CD4-positive, alpha-beta T cell treated with Interferon alpha-2 for 1 hour (primary cell): ENCODE measurements at regions not wholly inside any gene's neighbourhood (a gene's known extent, or its start where the extent isn't known, plus 50 kb on each side); places are given as distances from the start of the nearest gene placed in this dataset.

ENCODE experiments used
- DNase-seq, 2 donors: peaks; one replicate each; pipeline ENCODE4 v3.0.0-alpha.2; 2020 to 2022

DNA sequence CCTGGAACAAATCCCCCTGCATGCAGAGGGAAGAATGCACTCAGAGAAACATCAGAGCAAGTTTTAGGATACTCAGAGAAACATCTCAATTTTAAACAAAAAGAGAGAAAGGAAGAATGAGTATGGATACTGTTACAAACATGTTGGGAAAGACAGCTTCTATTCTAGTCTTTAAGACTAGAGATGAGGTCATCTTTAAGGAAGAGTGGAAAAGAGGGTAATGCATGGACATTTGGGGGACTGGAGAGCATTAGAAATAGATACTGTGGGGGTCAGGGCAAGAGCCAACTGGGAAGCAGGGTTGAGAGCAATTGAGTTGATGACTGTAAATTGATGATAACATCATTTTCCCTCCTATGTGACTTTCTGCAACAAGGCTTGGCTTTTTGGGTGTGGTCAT lies 431.2 kb downstream of the CDH26 start:
- no peak for DNase-seq

DNA sequence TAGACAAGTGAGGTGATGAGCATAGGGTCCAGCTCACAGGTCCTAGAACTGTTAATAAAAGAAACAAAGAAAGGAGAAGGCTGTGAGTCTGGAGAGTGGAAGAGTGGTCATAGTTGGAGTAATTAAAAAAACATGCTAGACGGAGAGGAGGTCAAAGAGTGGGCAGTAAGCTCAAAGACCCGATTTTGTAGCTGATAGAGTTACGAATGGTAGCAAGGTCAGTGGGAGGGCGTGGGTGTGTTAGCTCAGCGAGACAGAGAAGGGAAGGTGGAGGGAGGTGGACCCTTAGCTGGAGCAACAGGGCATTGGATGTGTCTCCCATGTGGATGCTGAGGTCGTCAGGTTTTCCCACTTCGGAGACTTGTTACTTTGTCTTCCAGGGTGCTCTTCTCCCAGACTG lies 431.7 kb downstream of the CDH26 start:
- no peak for DNase-seq

DNA sequence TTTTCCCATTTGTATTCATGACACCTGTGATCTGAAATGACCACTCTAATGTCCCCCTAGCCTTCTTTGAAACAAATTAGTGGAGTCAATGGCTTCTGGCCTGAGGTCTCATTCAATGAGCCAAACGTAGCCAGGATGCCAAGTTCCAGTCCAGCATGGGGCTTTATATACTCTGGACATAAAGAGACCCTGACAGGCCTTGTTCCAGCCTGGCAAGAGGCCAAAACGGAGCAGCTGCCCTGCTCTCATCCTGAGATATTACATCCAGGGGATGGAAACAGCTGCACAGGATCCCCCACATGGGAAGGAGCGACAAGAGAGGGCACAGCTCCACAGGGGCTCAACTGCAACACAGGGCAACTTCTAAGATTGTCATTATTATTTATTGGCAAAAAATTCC lies 437.8 kb downstream of the CDH26 start:
- no peak for DNase-seq

DNA sequence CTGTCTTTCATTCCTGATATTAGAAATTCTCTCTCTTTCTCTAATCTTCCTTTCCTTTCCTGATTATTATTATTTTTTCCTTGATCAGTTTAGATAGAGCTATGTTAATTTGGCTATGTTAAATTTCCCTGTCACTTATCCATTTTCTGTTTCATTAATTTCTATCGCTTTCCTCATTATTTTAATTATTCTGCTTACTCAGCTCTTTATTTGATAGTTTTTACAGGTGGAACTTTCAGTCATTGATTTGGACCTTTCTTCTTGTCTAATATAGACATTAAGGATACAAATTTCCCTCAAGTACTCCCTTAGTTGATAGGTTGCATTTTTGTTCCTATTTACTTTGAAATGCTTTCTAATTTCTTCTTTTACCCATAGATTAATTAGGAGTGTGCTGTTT lies 442.3 kb downstream of the CDH26 start:
- no peak for DNase-seq

DNA sequence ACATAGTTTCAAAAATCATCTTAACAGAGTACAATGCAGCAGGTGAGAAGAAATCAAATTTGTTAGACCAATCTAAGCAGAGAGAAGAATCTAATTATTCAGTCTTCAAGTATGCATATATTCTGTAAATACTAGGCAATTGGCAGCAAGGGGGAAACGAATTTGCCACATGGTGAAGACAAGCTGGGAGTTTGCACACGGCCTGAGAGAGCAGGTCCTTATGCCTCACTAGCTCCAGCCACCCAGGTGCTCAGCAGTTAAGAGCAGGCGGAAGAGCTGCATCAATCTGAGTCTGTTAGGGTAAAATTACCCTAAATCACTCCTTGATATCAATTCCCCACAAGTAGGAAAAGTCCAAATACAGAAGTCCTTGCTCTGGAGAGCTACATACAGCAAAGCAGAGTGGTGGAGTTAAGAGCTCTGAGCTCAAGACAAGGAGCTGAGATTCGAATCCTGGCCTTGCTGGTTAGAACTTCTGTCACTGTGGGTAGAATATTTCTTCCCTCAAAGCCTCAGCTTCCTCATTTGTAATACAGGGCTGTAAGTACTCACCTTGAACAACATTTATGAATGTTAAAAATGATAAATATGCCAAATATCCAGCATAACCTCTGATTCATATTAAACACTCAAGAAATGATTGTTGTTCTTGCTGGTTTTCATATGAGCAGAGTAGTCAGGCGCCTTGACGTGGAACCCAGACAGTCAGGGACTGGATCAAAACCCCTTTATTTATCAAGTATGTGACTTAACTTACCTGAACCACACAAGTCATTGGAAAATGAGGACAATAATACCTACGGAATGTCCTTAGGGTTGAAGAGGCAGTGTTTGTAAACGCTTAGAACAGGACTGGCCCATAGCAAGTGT lies 444.2 kb downstream of the CDH26 start:
- no peak for DNase-seq

DNA sequence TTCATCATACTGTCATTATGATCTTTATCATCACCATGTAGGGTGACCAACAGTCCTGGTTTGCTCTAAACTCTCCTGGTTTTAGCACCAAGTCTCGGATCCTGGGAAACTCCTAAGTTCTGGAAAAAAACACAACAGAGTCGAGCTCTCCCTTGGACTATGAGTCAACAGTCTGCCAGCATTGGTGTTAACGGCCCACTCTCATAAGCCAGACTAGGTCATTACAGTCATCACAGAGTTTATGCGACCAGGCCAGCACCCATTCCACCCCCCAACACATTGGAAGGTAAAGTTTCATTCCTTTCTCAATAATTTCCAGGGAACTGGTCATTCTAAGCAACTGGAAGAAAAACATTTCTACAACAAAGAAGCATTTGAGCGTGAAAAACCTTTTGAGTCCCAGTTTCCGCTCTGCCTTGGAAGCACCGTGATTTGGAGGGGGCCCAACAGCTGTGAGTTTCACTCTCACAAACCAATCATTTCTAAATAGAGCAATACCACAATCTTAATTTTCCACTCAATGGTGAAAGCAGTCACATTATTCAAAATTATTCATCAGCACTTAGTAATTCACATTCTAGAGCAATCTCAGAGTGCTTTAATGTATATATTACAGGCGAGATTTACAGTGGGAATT lies 445.0 kb downstream of the CDH26 start:
- DNase-seq = no peak

DNA sequence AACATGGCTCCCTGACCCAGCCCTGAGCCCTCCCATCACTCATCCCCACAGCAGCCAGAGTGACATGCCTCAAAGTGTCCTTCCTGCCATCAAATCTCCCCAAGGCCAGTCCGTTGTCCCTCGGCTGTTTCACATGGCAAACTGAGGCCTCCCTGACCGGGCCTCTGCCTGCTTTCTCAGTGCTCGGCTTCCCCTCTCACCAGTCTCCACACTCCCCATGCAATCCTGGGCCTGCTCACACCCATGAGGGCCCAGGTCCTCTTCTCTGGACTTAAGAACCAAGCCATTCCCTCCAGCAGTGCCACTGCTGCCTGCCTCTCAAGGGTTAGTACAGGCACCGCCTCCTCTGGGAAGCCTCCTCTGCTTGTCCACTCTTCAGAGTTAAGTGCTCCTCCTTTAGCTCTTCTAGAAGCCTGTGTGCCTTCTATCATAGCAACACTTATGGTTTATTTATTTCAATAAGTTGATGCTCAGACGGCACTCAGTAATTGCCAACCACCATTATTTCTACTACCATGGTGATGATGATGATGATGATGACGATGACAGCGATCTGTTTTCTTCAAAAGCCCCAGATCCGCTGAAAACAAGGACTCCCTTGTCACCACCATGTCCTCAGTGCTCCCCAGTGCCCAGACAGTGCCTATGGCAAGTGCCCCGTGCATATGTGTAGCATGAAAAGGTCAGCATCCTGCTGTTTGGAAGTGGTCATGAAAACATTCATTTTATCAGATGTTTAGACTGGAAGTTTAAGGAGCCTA lies 449.0 kb downstream of the CDH26 start:
- DNase-seq = no peak

DNA sequence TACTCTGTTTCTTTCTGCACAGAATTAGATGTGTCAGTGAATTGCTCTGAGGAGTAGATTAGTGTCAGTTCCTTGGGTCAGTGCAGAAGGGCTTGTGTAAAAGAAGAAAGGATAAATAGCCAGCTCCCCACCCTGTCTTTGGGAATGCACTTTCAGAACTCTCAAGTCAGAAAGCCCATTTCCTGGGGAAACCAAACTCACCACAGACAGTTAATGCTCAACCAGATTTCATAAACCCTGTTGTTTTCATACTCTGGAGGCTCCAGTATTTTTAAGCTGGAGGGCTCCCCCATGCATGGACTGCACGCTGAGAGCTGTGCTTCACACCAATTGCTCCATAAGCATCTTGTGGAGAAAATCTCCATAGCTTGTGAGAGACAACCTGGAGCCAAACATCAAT lies 449.7 kb downstream of the CDH26 start:
- DNase-seq = no peak

DNA sequence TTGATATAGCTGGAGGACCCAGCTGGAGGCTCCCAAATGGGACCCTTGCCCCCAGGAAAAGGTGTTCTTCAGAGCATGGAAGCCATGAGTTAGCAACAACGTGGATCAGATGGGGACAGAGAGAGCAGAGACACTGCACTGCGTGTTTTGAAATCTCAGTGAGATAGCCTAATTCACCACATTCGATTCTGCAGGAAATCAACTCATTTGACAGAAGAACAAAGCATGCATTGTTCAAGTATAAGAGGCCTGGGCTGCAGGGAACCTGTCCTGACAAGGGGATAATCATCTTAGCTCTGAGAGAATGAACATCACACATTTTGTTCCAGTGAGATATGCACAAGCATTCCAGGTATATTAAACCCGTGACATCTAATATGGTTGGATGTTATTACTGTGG lies 450.2 kb downstream of the CDH26 start:
- no peak for DNase-seq

DNA sequence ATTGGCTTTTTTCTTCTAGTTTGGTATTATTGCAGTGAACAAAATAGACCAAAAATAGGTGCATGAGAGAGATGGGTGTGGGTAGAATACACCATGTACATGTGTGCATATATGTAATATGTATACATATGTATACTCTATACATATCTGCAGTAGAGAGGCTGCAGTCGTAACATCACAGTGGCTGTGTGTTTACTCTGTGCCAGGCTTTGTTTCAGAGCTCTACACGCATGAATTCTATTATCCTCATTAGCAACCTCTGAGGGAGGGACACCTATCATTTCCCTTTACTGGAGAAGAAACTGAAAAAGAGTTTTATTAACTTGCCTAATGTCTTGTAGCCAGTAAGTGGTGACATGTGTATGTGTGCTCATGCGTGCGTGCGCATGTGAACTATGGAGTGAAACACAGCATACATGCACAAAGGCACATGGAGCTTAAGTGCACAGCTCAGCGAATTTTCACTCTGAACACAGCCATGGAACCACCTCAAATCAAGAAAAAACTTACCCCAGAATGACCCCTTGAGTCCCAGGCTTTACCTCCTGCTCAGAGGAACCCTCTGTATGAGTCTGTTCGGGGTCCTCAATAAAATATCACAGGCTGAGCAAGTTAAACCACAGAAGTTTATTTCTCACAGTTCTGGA lies 452.5 kb downstream of the CDH26 start:
- DNase-seq = no peak

DNA sequence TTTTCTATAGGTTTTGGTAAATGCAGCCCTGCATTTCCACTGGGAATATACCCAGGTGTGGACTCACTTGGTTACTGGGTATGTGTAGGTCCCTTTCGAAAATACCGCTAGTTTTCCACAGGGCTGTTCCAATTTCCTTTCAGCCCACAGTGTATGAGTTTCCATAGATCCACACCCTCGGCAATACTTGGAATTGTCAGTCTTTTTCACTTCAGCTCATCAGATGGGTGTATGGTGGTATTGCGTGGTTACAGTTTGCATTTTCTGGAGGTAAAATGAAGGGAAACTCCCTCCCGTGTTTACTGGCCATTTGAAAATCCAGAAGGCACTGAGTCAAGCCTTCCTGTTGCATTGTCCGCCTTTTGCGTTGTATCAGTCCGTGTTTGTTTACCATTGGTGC lies 453.6 kb downstream of the CDH26 start:
- no peak for DNase-seq

DNA sequence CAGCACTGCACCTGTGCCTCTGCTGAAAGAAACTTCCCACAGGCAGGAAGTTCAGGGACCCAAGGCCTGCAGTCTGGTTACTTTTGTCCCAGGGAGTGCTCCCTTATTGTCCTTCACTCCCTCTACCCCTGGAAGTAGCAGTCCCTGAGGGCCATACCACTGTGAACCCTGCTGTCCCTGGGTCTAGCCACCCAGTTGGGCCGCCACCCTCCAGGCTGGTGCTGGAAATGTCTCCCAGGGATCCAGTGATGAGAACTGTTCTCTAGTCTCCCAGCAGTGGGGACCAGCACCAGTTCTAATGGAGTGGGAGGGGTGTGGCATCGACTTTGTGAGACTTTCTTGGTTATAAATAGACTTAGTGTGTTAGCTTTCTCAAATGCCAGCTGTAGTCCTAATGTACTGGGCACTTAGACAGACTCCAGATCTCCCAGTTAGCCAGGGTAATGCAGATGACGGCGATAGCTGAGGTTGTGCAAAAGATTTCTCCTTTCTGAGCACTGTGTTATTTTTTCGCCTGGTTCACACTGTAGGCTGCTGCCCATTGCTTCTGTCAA lies 462.5 kb downstream of the CDH26 start:
- DNase-seq = no peak

DNA sequence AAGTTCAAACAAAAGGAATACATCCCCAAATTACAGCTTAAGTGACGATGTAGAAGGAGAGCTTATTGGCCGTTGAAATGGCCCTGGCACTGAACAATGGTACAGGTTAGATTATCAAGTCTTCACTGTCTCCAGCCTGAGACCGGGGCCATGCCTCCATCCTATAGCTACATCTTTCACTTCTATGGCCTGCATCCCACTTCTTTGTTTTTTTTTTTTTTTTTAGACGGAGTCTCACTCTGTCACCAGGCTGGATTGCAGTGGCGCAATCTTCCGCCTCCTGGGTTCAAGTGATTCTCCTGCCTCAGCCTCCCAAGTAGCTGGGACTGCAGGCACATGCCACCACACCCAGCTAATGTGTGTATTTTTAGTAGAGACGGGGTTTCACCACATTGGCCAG lies 464.6 kb downstream of the CDH26 start:
- DNase-seq = no peak

DNA sequence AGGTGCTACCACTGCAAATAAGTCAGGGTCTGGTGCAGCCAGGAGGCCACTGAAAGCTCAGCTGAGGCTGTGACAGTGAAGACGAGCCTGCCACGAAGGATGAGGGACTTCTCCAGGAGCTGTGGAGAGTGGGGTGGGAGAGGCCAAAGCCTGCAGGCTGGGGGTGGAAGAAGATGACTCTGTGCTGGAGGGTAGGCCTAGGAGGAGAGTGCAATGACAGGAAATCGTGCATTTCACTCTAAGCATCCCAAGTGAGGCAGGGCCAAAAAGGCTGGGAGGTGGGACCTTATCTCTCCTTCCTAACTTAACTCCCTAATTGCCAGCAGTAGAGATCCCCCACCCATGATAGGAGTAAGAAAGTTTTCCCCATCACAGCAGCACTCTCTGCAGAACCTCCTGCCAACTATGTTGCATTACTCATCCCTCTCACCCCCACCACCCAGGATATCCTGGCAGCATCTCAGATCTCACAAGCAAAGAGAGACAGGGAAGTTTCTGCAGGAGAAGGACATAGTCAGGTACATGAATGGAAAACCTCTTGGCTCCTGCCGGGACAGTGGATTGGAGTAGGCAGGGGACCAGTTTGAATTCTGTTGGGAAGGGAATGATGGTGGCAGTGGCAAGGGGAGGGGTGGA lies 466.2 kb downstream of the CDH26 start:
- no peak for DNase-seq

DNA sequence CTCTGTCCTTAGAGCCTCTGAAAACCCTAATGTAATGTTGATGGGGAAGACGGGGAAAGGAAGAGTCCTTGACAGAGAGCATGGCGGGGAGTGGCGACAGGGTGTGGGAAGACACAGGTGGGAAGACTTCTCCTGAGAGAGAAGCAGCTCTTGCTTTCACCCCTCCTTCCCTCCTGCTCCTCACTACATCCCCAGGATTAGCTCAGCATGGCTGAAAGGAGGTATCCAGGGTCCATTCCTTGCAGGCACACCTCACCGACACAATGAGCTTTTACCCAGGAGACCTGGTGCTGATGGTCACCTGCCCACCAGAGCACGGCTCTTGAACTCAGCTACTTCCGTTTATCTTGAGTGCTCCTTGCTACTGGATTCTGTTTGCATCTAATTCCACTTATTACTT lies 469.3 kb downstream of the CDH26 start:
- no peak for DNase-seq

DNA sequence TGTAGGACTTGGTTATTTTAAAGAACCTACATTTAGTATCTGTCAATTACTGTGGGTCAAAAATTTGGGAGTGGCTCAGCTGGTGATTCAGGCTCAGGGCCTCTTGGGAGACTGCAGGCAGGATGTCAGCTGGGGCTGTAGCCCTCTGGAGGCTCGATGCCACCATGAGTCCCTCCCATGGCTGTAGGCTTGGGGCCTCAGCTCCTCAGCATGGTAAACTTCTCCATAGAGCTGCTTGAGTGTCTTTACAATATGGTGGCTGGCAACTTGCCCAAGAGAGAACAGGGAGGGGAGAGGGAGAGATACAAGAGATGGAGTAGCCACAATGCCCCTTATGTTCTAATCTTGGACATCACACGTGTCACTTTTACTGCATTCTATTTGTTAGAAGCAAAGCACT lies 470.4 kb downstream of the CDH26 start:
- DNase-seq = no peak

DNA sequence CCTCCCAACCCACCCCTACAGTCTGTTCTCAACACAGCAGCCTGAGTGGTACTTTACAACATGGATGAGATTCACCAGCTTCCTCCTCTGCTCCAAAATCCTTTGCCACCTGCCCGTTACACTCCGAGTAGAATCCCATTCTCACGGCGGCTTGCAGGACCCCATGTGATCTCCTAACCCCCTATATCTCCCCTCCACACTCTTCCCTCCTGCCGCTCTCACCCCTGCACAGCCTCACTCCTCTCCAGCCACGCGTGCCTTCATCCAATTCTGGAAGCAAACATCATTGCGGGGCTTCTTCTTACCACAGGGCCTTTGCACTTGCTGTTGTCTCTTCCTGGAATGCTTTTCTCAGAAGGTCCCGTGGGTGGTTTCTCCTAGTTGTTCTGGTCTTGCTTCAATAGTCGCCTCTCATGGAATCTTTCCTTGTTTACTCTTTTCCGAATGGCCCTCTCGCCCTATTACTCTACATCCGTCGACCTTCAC lies 472.3 kb downstream of the CDH26 start:
- DNase-seq = no peak

DNA sequence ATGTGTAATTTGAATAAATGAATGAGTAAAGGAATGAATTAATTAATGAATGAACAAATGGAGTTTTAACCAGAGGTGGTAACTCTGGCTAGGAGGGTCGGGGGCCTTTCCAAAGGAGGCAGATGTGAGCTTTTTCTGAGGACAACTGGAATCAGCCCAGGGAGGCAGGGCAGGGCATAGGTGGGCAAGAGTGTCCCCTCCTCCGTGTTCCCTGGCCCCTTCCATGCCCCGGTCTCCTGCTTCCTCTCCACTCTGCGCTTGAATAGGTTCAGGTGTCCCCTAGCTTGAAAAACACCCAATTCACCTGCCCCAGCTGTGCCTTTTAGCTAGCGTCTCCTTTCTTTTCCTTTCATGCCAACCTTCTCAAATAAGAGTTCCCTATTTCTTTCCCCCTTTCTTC lies 473.1 kb downstream of the CDH26 start:
- no peak for DNase-seq

DNA sequence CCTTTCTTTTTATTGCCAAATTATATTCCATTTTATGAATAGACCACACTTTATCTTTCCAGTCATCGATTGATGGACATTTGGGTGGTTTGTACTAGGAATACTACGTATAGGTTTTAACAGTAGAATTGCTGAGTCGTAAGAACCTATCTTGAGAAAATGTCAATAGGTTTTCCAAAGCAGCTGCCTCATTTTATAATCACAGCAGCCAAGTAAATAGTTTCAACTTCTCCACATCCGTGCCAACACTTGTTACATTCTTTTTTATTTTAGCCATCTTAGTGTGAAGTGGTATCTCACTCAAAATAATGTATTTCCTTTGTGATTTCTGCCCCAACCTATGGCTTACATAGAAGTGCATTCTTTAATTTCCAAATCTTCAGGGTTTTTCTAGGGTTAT lies 479.2 kb downstream of the CDH26 start:
- no peak for DNase-seq

DNA sequence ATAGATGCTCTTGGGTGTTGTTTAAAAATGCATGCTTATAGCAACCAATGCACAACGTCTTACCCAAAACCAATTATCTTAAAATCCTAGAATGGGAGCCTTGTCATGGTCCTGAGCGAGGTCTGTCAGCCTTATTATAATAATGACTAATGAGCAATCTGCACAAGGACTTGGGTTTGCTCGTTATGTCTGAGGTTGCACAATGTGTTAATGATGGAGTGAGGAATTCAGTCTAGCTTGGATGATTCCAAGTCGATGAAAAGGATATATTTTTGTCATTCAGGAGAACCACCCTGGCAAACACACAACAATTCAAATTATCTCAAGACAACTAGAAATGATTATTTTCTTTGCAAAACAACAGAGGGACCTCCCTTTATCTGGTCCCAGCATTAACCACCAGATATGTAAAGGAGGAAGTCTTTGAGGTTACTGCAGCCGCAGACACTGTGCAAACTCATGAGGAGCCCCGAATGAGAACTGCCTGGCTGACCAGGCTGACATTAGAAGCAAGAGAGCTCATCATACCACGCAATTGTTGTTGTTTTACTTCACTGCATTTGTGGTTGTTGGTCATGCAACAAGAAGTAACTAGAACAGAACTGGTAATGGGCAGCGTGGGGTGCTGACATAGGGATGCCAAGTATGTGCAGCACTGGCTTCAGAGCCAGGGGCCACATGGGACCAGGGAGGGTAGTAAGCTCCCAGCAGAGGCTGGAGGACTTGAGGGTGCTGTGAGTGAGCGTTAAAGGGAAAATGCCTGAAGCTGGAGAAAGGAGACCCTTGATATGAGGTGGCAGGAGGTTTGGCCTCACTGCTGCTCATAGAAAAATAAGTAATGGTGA lies 488.3 kb downstream of the CDH26 start:
- DNase-seq = peak in 1 of 2 donors; percentile 2

DNA sequence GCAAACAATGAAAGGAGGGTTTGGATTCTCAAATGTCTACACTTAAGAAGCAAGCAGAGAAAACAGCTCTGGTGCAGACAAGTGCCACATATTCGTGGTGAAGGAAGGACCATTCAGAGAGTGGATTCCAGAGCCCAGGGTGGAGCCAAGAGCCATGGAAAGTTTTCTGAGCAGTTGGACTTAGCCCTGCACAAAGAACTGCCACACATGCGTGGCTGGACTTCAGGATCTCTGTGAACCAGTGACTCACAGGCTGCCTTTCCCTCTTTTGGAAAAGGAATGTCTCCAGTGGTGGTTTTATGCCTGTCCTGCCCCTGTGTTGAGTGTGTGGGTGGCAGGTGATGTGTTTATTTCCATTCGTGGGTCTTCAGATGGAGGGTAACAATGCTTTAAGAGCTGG lies 489.5 kb downstream of the CDH26 start:
- DNase-seq = no peak
